ENCODE measurements at regions not wholly inside any gene's neighbourhood (a gene's known extent, or its start where the extent isn't known, plus 50 kb on each side); places are given as distances from the start of the nearest gene placed in this dataset.

DNA sequence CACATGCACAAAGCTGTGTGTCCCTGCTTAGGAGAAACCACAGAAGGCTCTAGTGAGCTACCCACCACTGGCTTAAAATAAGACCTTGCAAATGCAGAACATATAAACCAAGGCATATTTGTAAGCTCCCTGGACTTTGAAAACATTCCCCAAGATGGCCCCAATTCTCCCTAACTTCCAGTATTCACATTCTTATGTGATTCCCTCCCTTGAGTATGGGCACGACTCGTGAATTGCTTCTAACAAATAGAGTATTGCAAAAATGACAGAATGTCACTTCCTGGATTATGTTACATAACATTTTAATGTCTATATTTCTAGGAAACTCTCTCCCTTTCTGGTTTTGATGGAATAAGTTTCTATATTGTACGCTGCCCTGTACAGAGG is 131.8 kb upstream of the MCTP2 start:
- no peak for DNase-seq

DNA sequence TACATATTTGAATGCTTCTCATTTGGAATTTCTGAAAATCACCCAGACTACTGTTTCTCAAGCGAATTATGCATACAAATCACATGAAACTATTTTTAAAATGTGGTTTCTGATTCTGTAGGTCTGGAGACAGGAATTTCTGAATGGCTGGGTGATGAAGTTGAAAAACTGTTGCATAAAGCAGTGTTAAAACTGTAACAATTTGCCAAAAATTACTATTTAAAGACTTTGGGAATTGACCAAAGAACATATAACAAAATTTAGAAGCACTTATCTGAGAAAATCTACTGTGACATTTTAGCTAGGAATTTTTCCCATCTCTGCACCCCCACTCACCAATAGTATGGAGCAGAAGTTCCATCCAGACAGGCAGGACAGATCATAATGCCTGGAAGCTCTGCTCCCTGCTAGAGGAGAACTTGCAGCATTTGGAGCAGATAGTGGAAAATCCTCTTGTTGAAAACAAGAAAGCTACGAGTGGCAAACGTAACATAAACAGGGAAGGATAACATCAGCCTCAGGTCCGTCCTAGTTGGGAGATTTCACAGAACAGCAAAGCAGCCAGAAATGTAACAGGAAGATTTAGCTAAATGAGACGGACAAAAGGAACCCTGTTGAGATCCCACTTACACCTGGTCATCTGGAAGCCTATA is 132.3 kb upstream of the MCTP2 start:
- DNase-seq = no peak

- DNase-seq = no peak
These were observed 133.8 kb upstream of the MCTP2 start for GRCh38 chr15:94097552-94097951.

DNA sequence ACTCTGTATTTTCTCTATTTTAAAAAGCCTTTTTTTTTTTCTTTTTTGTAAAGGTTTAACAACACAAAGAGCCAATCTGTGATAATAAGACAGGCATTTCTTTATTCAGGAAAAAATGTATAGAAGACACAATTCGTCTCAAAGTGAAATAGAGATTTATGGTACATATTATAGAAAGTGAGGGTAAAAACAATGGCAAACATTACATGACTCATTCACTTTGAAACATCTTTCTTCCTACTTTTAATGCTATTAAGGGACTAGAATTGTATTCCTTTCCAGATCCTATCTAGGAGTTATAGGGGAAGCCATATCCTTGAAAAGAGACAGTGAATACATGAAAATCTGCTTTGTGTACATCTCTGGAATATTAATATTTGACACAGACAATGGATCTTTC is 137.1 kb upstream of the MCTP2 start:
- DNase-seq = no peak

DNA sequence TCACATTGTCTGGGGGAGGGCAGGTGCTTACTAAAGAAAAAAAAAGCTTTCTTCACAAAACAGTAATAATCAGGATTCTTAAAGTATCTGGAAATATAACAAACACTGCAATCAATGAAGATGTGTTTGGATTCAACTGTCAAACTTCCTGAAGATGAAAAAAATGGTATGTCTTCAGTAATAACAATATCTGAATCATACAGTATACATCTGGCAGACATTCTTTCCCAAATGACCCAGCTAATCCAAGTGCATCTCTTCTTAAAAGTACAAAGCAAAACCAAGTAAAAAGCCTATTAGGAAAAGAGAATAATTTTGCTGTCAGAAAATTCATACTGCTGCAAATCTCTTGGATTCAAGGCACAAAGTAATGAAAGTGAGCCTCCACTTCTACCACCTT is 145.0 kb upstream of the MCTP2 start:
- DNase-seq = no peak

GRCh38 chr15:94083467-94084052 is 147.8 kb upstream of the MCTP2 start:
- peak in 3 of 4 experiments; percentile 17 to 48 (median 44) for DNase-seq

GRCh38 chr15:94081829-94082228 is 149.5 kb upstream of the MCTP2 start:
- DNase-seq = no peak

DNA sequence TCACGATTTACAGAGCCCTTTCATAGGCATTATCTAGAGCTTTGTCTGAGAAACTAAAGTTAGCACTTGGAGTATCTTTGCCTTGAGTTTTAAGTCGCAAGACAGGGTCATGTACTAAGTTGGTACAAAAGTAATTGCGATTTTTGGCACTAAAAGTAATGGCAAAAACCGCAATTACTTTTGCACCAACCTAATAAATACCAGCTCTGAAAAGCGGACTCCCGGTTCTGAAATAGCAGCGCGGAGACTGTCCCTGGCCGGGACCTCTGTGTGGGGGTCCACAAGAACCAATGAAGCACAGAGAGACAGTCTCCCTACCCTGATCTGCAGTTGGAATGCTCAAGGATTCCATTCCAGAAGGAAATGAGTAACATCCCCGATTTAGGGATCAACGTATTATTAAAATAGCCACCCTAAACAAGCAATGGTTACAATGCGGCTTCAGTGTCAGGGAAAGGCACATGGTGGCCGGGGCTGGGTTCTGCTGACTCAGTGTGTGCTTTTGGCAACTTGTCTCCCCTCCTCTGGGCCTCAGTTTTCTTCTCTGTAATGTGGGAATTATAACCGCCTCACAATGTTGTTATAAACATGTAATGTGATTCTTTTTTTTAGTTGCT is 150.3 kb upstream of the MCTP2 start:
- no peak for DNase-seq

DNA sequence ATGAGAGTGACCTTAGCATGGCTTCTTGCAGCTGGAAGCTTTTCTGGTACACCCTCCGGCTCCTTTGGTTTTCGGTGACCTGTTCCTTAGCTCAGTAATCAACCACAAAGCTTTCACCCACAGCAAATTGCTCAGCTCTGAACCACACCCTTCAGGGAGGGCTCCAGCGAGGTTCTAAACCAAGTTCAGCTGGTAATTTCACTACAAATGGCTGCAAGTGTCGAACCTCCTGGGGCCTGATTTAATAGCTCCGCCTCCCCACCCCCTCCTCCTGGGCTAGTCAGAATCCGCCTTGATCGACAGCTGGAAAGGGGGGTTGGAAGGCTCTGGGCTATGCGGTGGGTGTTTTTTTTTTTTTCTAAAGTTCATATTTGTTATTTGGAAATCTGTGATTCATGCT is 150.9 kb upstream of the MCTP2 start:
- no peak for DNase-seq

DNA sequence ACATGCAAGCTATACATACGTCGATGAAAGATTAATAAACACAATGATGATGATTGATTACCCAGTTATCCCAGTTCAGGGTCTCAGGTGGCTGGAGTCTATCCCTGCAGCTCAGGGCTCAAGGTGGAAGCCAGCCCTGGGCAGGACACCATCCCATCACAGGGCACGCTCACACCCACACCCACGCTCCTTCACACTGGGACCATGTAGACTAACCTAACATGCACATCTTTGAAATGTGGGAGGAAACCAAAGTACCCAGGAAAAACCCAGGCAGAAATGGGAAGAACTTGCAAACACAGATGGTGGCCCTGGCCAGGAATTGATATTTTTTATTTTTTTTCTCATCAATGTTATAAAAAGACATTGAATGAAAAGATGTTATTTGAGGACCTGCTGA is 151.4 kb upstream of the MCTP2 start:
- no peak for DNase-seq

DNA sequence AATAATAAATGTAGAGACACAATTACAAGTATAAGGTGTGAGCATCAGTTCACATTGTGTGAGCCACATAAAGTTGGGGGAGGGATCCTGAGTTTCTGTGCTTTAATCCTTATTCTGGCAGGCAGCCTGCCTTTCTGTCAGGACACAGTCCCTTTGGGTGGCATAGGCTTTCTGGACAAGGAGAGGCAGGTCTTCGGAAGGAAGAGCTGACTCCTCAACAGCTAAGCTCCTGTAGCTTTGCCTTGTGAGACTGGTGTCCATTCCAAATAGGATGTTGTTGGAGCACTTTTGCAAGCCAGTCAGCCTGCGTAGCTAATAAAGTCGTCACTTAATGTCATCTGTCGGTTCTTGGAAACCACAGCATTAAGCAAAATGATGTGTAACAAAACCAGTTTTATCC is 151.9 kb upstream of the MCTP2 start:
- no peak for DNase-seq

DNA sequence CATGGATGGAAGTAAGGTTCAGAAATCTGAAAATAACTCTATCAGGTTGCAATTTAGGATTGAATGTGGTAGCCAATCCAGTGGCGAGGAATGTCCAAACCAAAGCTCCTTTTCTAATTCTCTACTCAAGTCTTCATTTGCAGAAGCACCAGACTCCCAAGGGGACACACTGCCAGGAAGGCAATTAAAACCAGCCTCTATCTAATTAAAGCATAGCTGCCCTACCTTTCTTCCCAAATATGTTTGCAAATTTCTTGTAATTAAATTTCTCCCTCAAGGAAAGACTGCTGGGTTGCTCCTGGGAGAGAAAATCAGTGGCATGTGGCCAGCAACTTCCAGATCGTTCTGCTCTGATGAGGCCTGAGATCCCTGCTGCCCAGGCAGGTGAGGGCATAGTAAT is 153.4 kb upstream of the MCTP2 start:
- DNase-seq = no peak

GRCh38 chr15:94075349-94075748 is 156.0 kb upstream of the MCTP2 start:
- DNase-seq = no peak

DNA sequence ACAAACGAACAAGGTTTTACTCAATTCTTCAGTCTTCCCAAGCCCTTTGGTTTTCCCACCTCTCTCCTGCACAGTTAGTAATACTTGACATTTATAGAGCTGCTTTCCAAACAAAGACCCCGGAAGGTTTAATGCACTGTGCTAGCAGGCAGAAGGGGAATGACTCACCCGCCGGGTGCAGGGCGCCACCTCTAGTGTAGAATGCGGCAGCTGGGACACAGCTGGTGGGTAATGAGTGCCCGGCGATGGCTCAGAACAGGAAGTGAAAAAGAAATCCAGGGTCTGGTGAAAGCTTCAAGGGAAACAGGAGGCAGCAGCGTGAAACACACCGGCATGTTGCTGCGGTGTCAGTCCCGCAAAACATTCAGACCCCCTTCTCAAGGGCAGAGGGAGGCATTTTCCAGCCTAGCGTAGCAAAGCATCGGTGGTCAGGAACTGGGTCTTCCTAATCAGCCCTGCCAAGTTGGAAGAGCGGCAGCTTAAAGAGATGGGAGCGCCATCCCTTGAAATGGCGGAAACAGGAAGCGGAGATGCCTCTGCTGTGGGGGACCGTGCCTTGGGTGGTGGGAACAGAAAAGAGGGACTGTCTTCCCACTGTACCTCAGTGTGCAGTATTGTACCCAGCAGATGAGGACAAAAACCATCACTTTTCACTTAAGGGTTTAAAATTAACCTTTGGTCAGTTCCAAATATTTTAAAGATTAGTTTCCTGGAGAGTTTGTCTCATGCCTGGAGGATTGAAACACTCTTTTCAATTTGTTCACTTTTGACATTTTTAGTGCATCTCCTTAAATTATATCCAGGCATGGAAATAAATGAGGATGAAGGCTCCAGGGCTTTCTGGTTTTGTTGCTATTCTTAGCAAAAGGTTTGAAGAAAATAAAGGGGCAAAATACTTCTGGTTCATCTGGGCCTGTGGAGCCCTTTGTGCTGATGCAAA is 160.7 kb upstream of the MCTP2 start:
- DNase-seq = peak; percentile 13 to 61 (median 57)

DNA sequence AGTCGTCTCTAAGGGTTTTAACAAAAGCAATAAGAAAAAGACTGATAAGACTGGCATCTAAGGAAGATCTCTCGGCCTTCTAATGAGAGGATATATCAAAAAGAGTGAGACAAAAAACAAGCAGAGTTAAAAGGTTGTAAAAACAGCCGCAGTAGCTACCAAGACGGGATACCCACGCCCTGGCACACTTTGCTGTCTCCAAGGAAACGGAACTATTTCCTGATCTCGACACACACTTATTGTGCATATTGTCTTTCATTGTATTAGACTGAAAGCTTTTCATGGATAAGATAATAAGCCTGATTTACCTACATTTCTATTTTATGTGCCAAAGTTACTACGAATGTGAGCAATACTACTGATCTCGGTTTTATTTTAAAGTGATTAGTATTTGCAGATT is 161.5 kb upstream of the MCTP2 start:
- DNase-seq = no peak

DNA sequence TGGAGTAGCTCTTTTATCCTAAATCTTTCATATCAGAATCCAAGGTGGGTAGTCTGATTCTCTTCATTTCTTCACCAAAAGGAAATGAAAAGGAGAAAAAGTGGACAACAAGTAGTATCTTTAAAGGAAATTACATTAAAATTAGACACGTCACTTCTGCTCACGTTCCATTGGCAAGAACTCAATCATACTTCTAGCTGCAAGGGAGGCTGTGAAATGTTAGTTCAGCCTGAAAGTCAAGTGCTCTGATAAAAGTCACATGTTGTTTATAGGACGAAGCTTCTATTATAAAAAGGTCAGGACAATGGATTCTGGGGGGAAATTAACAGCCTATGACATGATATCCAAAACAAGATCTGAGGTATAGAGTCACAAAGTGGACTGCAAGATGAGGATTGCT is 164.6 kb upstream of the MCTP2 start:
- DNase-seq = no peak

DNA sequence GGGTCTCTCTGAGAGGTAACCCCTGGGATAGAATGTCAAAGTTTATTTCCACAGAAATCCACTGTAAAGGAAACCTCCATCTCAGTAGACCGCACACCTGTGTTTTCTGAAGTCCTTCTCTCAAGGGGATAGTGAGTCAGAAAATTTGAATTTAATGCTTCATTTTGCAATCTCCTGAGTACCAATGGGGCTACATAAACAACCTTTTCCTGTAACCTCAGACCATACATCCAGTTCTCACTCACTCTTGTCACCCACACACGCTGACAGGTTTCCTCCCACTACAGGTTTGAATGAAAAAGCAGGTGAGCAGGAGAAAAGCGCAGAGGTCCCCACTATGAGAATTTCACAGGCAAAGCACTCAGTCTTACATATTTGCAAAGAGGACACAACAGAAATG is 165.3 kb upstream of the MCTP2 start:
- DNase-seq = no peak

GRCh38 chr15:94064676-94065313 is 166.6 kb upstream of the MCTP2 start:
- DNase-seq = no peak

- no peak for DNase-seq
These were observed 170.3 kb upstream of the MCTP2 start for GRCh38 chr15:94061041-94061440.

DNA sequence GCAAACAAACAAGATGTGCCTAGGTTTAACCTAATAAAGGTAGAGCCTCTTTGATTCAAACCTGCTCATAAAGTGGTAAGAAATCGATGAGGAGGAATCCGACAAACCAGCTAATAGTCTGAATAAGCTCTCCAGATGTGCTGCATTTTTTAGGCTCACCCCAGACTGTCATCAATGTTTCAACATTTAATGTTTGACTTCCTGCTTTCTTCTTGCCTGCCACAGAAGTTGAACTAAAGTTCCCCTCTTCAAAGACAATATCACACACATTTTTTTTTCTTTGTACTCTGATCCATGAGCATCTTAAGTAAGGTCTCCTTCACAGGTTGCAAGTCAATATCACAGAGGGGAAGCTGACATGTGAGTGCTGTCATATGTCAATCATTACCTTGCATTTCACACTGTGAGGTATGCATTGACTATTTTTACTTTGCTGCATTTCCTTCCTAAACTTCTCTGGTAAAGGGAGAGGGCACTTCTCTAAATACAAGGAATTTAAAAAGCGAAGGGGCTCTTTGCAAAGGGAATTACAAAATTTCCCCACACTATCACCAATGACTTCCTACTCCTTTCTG is 172.3 kb upstream of the MCTP2 start:
- DNase-seq = peak; percentile 9 to 48 (median 30)

DNA sequence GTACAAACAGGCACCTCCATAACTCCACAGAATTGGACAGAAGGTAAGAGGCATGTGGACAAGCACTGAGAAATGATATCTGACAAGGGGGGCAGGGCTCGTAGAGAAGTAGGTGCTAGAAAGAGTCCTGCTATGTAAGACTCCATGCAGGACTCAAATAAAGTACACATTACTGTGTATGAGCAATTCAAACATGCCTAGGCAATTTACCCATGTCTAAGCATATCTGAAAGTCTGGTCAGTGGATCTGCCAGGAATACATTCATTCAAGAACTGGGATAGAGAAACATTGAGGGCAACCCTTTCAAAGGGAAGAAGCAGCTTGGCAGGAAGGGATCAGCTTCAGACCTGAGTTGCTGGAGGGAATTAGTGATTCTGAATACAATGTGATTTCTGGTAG is 174.1 kb upstream of the MCTP2 start:
- no peak for DNase-seq

- DNase-seq = no peak
These were observed 175.0 kb upstream of the MCTP2 start for GRCh38 chr15:94056314-94056713.

Measured in suppressor macrophage (primary cell).